ENCODE measurements at regions not wholly inside any gene's neighbourhood (a gene's known extent, or its start where the extent isn't known, plus 50 kb on each side); places are given as distances from the start of the nearest gene placed in this dataset.
"Not testable (repeated sequence)": the region's sequence is repeated elsewhere in the genome, so short reads cannot be mapped to it uniquely, and the experiment has no call there.

GRCh38 chr5:125683669-125684068 lies 739.5 kb upstream of the GRAMD2B start:
- DNase-seq (ENCODE audit: extremely low read depth, low read depth), result no peak
- no peak for TF ChIP-seq CTCF (IDR thresholded peaks at IDR 0.05; ENCODE audit: low read depth, low read length)

- TF ChIP-seq CTCF (IDR thresholded peaks at IDR 0.05; ENCODE audit: low read depth, low read length), result no peak
- DNase-seq (ENCODE audit: extremely low read depth, low read depth), result no peak
Measured at GRCh38 chr5:125685771-125686170, 737.4 kb upstream of the GRAMD2B start.

GRCh38 chr5:125691738-125692530 lies 731.3 kb upstream of the GRAMD2B start:
- DNase-seq (ENCODE audit: extremely low read depth, low read depth), result not testable (repeated sequence)

GRCh38 chr5:125695996-125696655 lies 727.1 kb upstream of the GRAMD2B start:
- peak; percentile 46 for DNase-seq (ENCODE audit: extremely low read depth, low read depth)
- no peak for TF ChIP-seq CTCF (IDR thresholded peaks at IDR 0.05; ENCODE audit: low read depth, low read length)

GRCh38 chr5:125696762-125697161 lies 726.4 kb upstream of the GRAMD2B start:
- peak; percentile 77 for DNase-seq (ENCODE audit: extremely low read depth, low read depth)
- no peak for TF ChIP-seq CTCF (IDR thresholded peaks at IDR 0.05; ENCODE audit: low read depth, low read length)

GRCh38 chr5:125698420-125698819 lies 724.8 kb upstream of the GRAMD2B start:
- no peak for TF ChIP-seq CTCF (IDR thresholded peaks at IDR 0.05; ENCODE audit: low read depth, low read length)
- no peak for DNase-seq (ENCODE audit: extremely low read depth, low read depth)

GRCh38 chr5:125699860-125700259 lies 723.3 kb upstream of the GRAMD2B start:
- DNase-seq (ENCODE audit: extremely low read depth, low read depth), result no peak

More at GRCh38 chr5:125699860-125700259, 723.3 kb upstream of the GRAMD2B start:
- TF ChIP-seq CTCF (IDR thresholded peaks at IDR 0.05; ENCODE audit: low read depth, low read length), result no peak

Data from AG09319 (cell line).